NT2/D1 (cell line): ENCODE measurements at regions not wholly inside any gene's neighbourhood (a gene's known extent, or its start where the extent isn't known, plus 50 kb on each side); places are given as distances from the start of the nearest gene placed in this dataset.
"Not testable (repeated sequence)": the region's sequence is repeated elsewhere in the genome, so short reads cannot be mapped to it uniquely, and the experiment has no call there.

Experiments
- DNase-seq: peaks from one replicate; pipeline ENCODE4 v3.0.0-alpha.2; 2011; ENCODE audit warnings: low read depth, low spot score
- H3K27me3 ChIP-seq: 2 replicates; pipeline ENCODE4 v1.6.0; 2011; ENCODE audit warnings: mild to moderate bottlenecking; ENCODE audit not compliant: insufficient read length, insufficient read depth
- H3K36me3 ChIP-seq: 2 replicates; pipeline ENCODE4 v1.6.1; 2011; ENCODE audit warnings: mild to moderate bottlenecking, low read length, mixed read lengths; ENCODE audit not compliant: insufficient read depth, insufficient read length
- H3K4me1 ChIP-seq: 2 replicates; pipeline ENCODE4 v1.5.1; 2011; ENCODE audit not compliant: insufficient read depth, insufficient read length
- H3K4me3 ChIP-seq: 2 replicates; pipeline ENCODE4 v1.5.1; 2011; ENCODE audit warnings: low read depth; ENCODE audit not compliant: insufficient read length
- H3K9ac ChIP-seq: 2 replicates; pipeline ENCODE4 v1.6.0; 2011; ENCODE audit warnings: low read depth; ENCODE audit not compliant: insufficient read length
- H3K9me3 ChIP-seq: 2 replicates; pipeline ENCODE4 v1.5.1; 2011; ENCODE audit warnings: mild to moderate bottlenecking, low read length; ENCODE audit not compliant: insufficient read depth
- SUZ12 ChIP-seq: IDR thresholded peaks from 2 replicates; pipeline ENCODE4 v1.6.1; 2011; ENCODE audit not compliant: insufficient read length, insufficient read depth; ENCODE audit errors: extremely low read depth
- YY1 ChIP-seq: IDR thresholded peaks from 2 replicates; pipeline ENCODE4 v1.6.1; 2011; ENCODE audit not compliant: insufficient read length, insufficient read depth
- ZNF274 ChIP-seq: IDR thresholded peaks from 2 replicates; pipeline ENCODE4 v1.6.1; 2011; ENCODE audit warnings: mild to moderate bottlenecking, low read depth, low read length

- H3K36me3 ChIP-seq: no peaks in the 10 kb centered on the region
- H3K4me3 ChIP-seq: no peak overlapping the region
- DNase-seq: no peak
- no peak for TF ChIP-seq YY1
- no peak for TF ChIP-seq ZNF274
- TF ChIP-seq SUZ12: no peak
- no peaks in the 10 kb centered on the region for H3K4me1 ChIP-seq
- H3K9me3 ChIP-seq: no peaks in the 10 kb centered on the region
- no peak overlapping the region for H3K9ac ChIP-seq
- no peaks in the 10 kb centered on the region for H3K27me3 ChIP-seq
Observed at GRCh38 chrX:115388879-115389278, 99.4 kb downstream of the LUZP4 start.

- Histone ChIP-seq H3K36me3 (no peaks in the 10 kb centered on the region), H3K4me1 (no peaks in the 10 kb centered on the region), H3K9me3 (no peaks in the 10 kb centered on the region), H3K4me3 (no peak overlapping the region), H3K27me3 (no peaks in the 10 kb centered on the region), H3K9ac (no peak overlapping the region)
- DNase-seq: no peak
- no peak for TF ChIP-seq ZNF274
- no peak for TF ChIP-seq YY1
- no peak for TF ChIP-seq SUZ12
Observed at GRCh38 chrX:115390078-115390477, 100.6 kb downstream of the LUZP4 start.

GRCh38 chrX:115392031-115392430 lies 102.5 kb downstream of the LUZP4 start:
- no peak overlapping the region for H3K9ac ChIP-seq
- no peak for DNase-seq
- no peaks in the 10 kb centered on the region for H3K9me3 ChIP-seq
- TF ChIP-seq SUZ12: no peak
- TF ChIP-seq YY1: no peak
- TF ChIP-seq ZNF274: no peak
- no peak overlapping the region for H3K4me3 ChIP-seq
- no peaks in the 10 kb centered on the region for H3K27me3 ChIP-seq
- no peaks in the 10 kb centered on the region for H3K4me1 ChIP-seq
- H3K36me3 ChIP-seq: no peaks in the 10 kb centered on the region

GRCh38 chrX:115392871-115393270 lies 103.4 kb downstream of the LUZP4 start:
- no peak for DNase-seq
- Histone ChIP-seq H3K27me3 (no peaks in the 10 kb centered on the region), H3K9me3 (no peaks in the 10 kb centered on the region), H3K9ac (no peak overlapping the region), H3K4me1 (no peaks in the 10 kb centered on the region), H3K4me3 (no peak overlapping the region), H3K36me3 (no peaks in the 10 kb centered on the region)
- TF ChIP-seq ZNF274: no peak
- no peak for TF ChIP-seq SUZ12
- TF ChIP-seq YY1: no peak

- no peaks in the 10 kb centered on the region for H3K27me3 ChIP-seq
- no peak overlapping the region for H3K4me3 ChIP-seq
- DNase-seq: no peak
- no peaks in the 10 kb centered on the region for H3K4me1 ChIP-seq
- TF ChIP-seq YY1 (no peak), ZNF274 (no peak), SUZ12 (no peak)
- H3K9ac ChIP-seq: no peak overlapping the region
- no peaks in the 10 kb centered on the region for H3K36me3 ChIP-seq
- no peaks in the 10 kb centered on the region for H3K9me3 ChIP-seq
Observed at GRCh38 chrX:115393271-115393670, 103.8 kb downstream of the LUZP4 start.

GRCh38 chrX:115394806-115395205 lies 105.3 kb downstream of the LUZP4 start:
- not testable (repeated sequence) for H3K36me3 ChIP-seq, H3K4me3 ChIP-seq, H3K4me1 ChIP-seq, H3K9me3 ChIP-seq, DNase-seq, H3K9ac ChIP-seq, H3K27me3 ChIP-seq

GRCh38 chrX:115399306-115399705 lies 109.8 kb downstream of the LUZP4 start:
- no peak overlapping the region for H3K9ac ChIP-seq
- peaks cover 3% of the 10 kb centered on the region for H3K4me1 ChIP-seq
- TF ChIP-seq ZNF274: no peak
- TF ChIP-seq YY1: no peak
- TF ChIP-seq SUZ12: no peak
- 0 out of 2 replicates have a peak, but pooled peaks cover 3% of the 10 kb centered on the region for H3K9me3 ChIP-seq
- DNase-seq: peak; percentile 2
- H3K36me3 ChIP-seq: no peaks in the 10 kb centered on the region
- no peak overlapping the region for H3K4me3 ChIP-seq
- no peaks in the 10 kb centered on the region for H3K27me3 ChIP-seq

- Histone ChIP-seq H3K4me3 (no peak overlapping the region), H3K9me3 (0 out of 2 replicates have a peak, but pooled peaks cover 3% of the 10 kb centered on the region), H3K27me3 (no peaks in the 10 kb centered on the region), H3K9ac (no peak overlapping the region), H3K36me3 (no peaks in the 10 kb centered on the region), H3K4me1 (peaks cover 3% of the 10 kb centered on the region)
- peak; percentile 8 for DNase-seq
- TF ChIP-seq YY1 (no peak), ZNF274 (no peak), SUZ12 (no peak)
Observed at GRCh38 chrX:115400960-115401359, 111.4 kb downstream of the LUZP4 start.
